ENCODE measurements at regions not wholly inside any gene's neighbourhood (a gene's known extent, or its start where the extent isn't known, plus 50 kb on each side); places are given as distances from the start of the nearest gene placed in this dataset.

DNA sequence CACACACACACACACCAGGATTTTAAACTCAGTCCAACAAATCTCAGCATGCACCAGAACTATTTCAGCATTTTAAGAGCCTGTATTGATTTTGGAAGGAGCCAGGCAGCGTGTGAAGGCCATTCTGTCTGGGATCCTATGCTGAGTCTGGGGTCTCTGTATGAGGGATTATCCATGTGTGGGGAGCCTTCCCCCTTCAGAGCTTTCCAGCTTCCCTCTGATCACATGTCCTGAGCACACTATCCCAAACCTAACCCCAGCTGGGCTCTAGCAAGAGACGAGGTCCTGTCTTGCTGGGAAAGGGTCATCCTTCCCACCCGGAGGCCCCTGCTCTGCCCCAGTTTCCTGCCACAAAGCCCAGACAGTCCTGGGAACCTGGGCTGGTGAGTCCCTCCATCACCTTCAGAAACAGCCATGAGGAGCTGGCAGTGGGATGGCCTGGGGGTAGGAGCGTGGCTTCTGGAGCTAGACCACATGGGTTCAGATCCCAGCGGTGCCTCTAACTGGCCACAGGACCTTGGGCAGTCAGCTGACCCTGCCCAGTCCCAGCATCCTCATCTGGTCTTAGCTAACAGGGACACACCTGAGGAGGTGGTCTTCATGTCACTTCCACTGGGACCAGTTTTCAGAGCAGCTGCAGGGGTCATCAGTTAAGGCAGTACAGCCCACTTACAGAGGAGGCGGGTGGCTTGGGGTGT is 79.6 kb upstream of the RET start:
- Histone ChIP-seq H3K27me3 (no peaks in the 10 kb centered on the region), H3K9me3 (no peaks in the 10 kb centered on the region), H3K4me1 (peaks cover 22% of the 10 kb centered on the region), H3K36me3 (no peaks in the 10 kb centered on the region), H3K4me3 (ENCODE audit: low read depth, low read length) (no peak overlapping the region)
- TF ChIP-seq, protein P1, sequence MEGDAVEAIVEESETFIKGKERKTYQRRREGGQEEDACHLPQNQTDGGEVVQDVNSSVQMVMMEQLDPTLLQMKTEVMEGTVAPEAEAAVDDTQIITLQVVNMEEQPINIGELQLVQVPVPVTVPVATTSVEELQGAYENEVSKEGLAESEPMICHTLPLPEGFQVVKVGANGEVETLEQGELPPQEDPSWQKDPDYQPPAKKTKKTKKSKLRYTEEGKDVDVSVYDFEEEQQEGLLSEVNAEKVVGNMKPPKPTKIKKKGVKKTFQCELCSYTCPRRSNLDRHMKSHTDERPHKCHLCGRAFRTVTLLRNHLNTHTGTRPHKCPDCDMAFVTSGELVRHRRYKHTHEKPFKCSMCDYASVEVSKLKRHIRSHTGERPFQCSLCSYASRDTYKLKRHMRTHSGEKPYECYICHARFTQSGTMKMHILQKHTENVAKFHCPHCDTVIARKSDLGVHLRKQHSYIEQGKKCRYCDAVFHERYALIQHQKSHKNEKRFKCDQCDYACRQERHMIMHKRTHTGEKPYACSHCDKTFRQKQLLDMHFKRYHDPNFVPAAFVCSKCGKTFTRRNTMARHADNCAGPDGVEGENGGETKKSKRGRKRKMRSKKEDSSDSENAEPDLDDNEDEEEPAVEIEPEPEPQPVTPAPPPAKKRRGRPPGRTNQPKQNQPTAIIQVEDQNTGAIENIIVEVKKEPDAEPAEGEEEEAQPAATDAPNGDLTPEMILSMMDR (IDR thresholded peaks at IDR 0.05; ENCODE audit: low read depth, low read length): no peak
- DNase-seq: no peak

DNA sequence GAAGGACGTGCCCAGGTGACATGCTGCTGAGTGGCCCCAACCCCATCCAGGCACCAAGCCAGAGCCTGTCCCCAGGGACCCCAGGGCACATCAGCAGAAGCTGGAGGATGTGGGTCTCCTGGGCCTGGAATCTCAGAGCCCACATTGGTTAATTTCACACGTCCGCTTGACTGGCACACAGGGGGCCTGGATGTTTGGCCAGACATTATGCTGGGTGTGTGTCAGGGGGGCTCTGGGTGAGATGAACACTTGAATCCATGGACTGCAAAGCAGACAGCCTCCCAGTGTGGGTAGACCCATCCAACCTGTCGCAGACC is 79.1 kb upstream of the RET start:
- TF ChIP-seq, protein P1 (IDR thresholded peaks at IDR 0.05; ENCODE audit: low read depth, low read length): no peak

DNA sequence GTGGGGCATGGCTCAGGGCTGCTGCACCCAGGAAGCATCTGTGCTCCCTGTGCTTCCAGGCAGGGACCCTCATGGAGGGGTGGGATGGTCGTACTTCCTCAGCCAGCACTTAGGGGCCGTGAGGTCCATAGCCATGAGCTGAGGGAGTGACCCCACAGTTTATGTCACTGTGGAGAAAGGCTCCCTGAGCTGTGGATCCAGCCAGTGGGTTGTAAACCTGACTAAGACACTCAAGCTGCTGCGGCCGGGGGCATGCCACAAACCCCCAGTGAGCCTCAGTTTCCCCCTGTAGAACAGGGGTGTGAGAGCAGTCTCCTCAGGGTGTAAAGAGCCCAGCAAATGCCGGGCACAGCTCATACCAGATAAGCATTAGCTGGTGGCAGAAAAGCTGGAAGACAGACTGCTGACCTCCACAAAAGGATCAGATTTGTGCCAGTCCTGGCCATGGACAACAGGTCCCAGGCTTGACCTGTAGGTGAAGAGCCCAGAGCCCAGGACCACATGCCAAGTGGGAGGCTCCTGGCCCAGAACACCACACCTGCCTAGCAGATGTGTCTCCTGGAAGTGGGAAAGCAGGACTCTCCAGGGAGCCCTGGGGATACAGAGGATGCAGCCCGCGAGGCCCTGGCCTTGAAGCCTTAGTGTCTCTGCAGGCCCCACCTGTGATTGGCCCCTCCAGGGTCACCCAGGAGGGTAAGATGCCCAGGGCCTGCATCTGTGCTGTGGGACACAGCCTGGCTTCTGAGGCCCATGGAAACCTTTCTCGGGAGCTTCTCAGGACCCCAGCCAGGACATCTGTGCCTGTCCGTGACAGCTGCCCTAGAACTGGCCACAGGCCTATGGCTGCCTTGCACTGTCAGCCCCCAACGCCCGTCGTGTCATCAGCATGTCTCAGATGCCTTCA is 78.1 kb upstream of the RET start:
- no peak for DNase-seq
- no peak overlapping the region for H3K4me3 ChIP-seq (ENCODE audit: low read depth, low read length)
- H3K9me3 ChIP-seq: no peaks in the 10 kb centered on the region
- TF ChIP-seq, protein P1 (IDR thresholded peaks at IDR 0.05; ENCODE audit: low read depth, low read length): no peak
- no peaks in the 10 kb centered on the region for H3K27me3 ChIP-seq
- no peaks in the 10 kb centered on the region for H3K36me3 ChIP-seq
- H3K4me1 ChIP-seq: peaks cover 17% of the 10 kb centered on the region

More for the DNA sequence above, 79.1 kb upstream of the RET start:
- peak; percentile 48 for DNase-seq
- Histone ChIP-seq H3K27me3 (no peaks in the 10 kb centered on the region), H3K4me3 (ENCODE audit: low read depth, low read length) (no peak overlapping the region), H3K9me3 (no peaks in the 10 kb centered on the region), H3K4me1 (peaks cover 17% of the 10 kb centered on the region), H3K36me3 (no peaks in the 10 kb centered on the region)

DNA sequence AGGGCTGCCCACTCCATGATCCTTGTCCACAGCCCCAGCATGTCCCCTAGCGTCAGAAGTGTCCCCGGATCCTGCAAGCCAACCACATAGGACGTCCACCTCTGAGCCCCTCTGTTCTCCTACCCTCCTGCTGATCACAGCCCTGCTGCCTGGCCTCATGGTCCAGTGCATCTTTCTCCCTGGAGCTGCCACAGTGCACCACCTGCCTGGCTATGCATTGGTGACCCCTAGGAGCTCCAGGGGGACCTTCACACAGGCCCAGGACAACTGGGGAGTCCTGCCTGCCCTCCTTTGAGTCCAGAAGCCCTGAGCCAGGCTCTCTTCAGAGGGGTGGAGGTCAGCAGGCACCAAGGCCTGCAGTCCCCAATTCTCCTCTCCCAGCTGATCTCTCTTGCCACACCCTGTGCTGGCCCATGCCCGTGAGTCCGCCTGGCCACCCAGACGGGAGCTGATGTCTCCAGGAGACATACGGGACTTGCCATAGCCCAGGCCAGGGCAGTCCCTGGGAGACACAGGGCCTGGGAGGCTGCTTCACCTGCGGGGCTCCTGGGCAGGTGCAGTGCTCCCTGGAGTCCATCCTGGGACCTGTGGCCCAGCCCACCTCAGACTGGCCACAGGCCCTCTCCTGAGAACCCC is 77.4 kb upstream of the RET start:
- TF ChIP-seq, protein P1 (IDR thresholded peaks at IDR 0.05; ENCODE audit: low read depth, low read length): no peak
- Histone ChIP-seq H3K9me3 (no peaks in the 10 kb centered on the region), H3K36me3 (no peaks in the 10 kb centered on the region), H3K27me3 (no peaks in the 10 kb centered on the region), H3K4me1 (peaks cover 17% of the 10 kb centered on the region), H3K4me3 (ENCODE audit: low read depth, low read length) (no peak overlapping the region)
- DNase-seq: no peak

DNA sequence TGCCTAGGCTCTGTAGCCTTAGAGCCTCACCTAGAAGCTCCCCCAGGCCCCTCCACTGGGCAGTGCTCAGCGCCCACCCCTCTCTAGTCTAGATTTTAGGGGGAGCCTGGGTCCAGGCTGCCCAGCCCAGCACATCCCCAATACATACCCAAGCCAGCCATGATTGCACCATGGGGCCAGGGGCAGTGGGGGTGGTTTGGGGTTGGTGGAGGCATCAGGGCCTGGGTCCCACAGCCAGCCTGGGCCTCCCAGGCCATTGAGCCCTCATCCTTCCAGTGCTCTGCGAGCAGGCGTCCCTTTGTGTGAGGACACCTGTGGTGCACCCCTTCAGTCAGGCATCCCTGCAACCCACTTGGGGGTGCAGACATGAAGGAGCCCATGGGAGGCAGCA is 76.9 kb upstream of the RET start:
- Histone ChIP-seq H3K9me3 (no peaks in the 10 kb centered on the region), H3K4me1 (peaks cover 17% of the 10 kb centered on the region), H3K36me3 (no peaks in the 10 kb centered on the region), H3K27me3 (no peaks in the 10 kb centered on the region), H3K4me3 (ENCODE audit: low read depth, low read length) (no peak overlapping the region)
- no peak for DNase-seq
- TF ChIP-seq, protein P1 (IDR thresholded peaks at IDR 0.05; ENCODE audit: low read depth, low read length): no peak

Data from BE2C (cell line).